Caco-2 (cell line): ENCODE measurements at regions not wholly inside any gene's neighbourhood (a gene's known extent, or its start where the extent isn't known, plus 50 kb on each side); places are given as distances from the start of the nearest gene placed in this dataset.

Experiments used
- BruUV-seq: library from RNA; stranded (reverse); fragments of 400-500 nt; replicated peaks from 2 replicates; lab custom pipeline; 2021; lab: Mats Ljungman, UMichigan
- CTCF ChIA-PET: fragments of 300-600 bp; sonication (Branson Sonifier 250); formaldehyde crosslinking; loops from one replicate; lab custom pipeline; 2022; ENCODE audit warnings: antibody characterized with exemption; lab: Charles Lee
- POLR2A ChIA-PET: fragments of 300-600 bp; sonication (Branson Sonifier 250); formaldehyde crosslinking; loops from one replicate; lab custom pipeline; 2022; ENCODE audit warnings: antibody characterized with exemption; lab: Charles Lee
- DNase-seq, 2 experiments: peaks; one replicate each; pipeline versions ENCODE4 v3.0.0 to v3.0.0-alpha.2; 2020 to 2022
- H3K27me3 ChIP-seq: replicated peaks from 2 replicates; pipeline ENCODE4 v1.6.0; 2011; ENCODE audit warnings: low read length; ENCODE audit not compliant: control insufficient read depth, insufficient read depth
- H3K36me3 ChIP-seq: 2 replicates; pipeline ENCODE4 v1.5.1; 2011; ENCODE audit warnings: low read length; ENCODE audit not compliant: control insufficient read depth, insufficient read depth
- H3K4me1 ChIP-seq: fragments of 250-450 bp; sonication (Bioruptor Pico); 2 replicates; pipeline ENCODE4 v1.5.1; 2020; ENCODE audit warnings: mild to moderate bottlenecking
- H3K4me3 ChIP-seq: 2 replicates; pipeline ENCODE4 v1.5.1; 2011; ENCODE audit warnings: low read depth, mild to moderate bottlenecking, control low read depth, low read length
- H3K9me3 ChIP-seq: fragments of 250-450 bp; sonication (Bioruptor Pico); 2 replicates; pipeline ENCODE4 v1.5.1; 2020; ENCODE audit warnings: mild to moderate bottlenecking, moderate library complexity
- H3K27ac Mint-ChIP-seq: one replicate; pipeline ENCODE4 v1.8.0; 2022; ENCODE audit warnings: mixed read lengths; ENCODE audit not compliant: unreplicated experiment
- H3K27me3 Mint-ChIP-seq: one replicate; pipeline ENCODE4 v1.8.0; 2022; ENCODE audit warnings: mixed read lengths; ENCODE audit not compliant: insufficient read depth, unreplicated experiment
- H3K36me3 Mint-ChIP-seq: one replicate; pipeline ENCODE4 v1.8.0; 2022; ENCODE audit warnings: mild to moderate bottlenecking, mixed read lengths; ENCODE audit not compliant: insufficient read depth, unreplicated experiment
- H3K4me1 Mint-ChIP-seq: one replicate; pipeline ENCODE4 v1.8.0; 2022; ENCODE audit warnings: low read depth, mixed read lengths; ENCODE audit not compliant: unreplicated experiment
- H3K4me3 Mint-ChIP-seq: one replicate; pipeline ENCODE4 v1.8.0; 2022; ENCODE audit warnings: mild to moderate bottlenecking, moderate library complexity, mixed read lengths; ENCODE audit not compliant: unreplicated experiment
- H3K9me3 Mint-ChIP-seq: one replicate; pipeline ENCODE4 v1.8.0; 2022; ENCODE audit warnings: mixed read lengths; ENCODE audit not compliant: unreplicated experiment
- CTCF ChIP-seq, 2 experiments: fragments of 200-600 bp in 1 of 2; IDR thresholded peaks; 1 replicate in 1 of 2; 2 replicates in 1 of 2; pipeline versions ENCODE4 v1.5.1 to v1.8.0; 2011 to 2022; ENCODE audit warnings: antibody characterized with exemption in 1 of 2, control low read depth in 1 of 2, inconsistent platforms in 1 of 2, low read depth in 1 of 2, low read length in 1 of 2, mild to moderate bottlenecking in 1 of 2, moderate library complexity in 1 of 2; ENCODE audit not compliant: insufficient read depth in 1 of 2, severe bottlenecking in 1 of 2, unreplicated experiment in 1 of 2
- intact Hi-C: fragments of 100-400 bp; cut with micrococcal nuclease; formaldehyde crosslinking; loops from one replicate; pipeline ENCODE4 v1.10.0; 2022; ENCODE audit not compliant: unreplicated experiment

DNA sequence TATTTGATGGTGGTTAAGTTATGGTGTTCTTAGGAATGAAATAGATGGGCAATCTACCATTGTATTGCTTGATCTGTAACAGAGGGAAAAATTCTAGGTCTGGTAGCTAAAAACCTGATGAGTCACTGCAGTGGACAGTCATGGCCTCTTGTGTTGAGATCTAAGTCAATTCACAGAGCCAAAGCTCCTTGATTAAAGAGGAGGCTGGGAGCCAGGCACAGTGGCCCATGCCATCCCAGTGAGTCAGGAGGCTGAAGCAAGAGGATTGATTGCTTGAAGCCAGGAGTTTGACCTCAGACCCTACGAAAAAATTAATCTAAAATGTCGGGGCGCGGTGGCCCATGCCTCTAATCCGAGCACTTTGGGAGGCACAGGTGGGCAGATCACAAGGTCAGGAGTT lies 67.1 kb upstream of the KPNA3 start:
- Mint-ChIP-seq H3K27ac (peak overlapping the region; percentile 94), H3K36me3 (peaks cover 44% of the 10 kb centered on the region), H3K9me3 (peaks cover 59% of the 10 kb centered on the region), H3K27me3 (no peaks in the 10 kb centered on the region), H3K4me3 (peak overlapping the region; percentile 55), H3K4me1 (peaks cover 18% of the 10 kb centered on the region)
- H3K9me3 ChIP-seq: peaks cover 53% of the 10 kb centered on the region
- ChIA-PET CTCF (interaction anchor here (0.6 to 1.0 kb wide), 2 partner anchors 13 to 77 kb away, joined by 3 to 7 read pairs; partner anchors contain the start of gene SPRYD7), POLR2A (no interaction called here)
- H3K4me1 ChIP-seq: peaks cover 27% of the 10 kb centered on the region
- TF ChIP-seq CTCF (IDR thresholded peaks at IDR 0.05; ENCODE audit: insufficient read depth in 1 of 2, low read depth in 1 of 2, low read length in 1 of 2, severe bottlenecking in 1 of 2, unreplicated experiment in 1 of 2): no peak
- no peaks in the 10 kb centered on the region for H3K36me3 ChIP-seq
- H3K27me3 ChIP-seq: no peaks in the 10 kb centered on the region
- H3K4me3 ChIP-seq: no peak overlapping the region
- BruUV-seq: no TSS peak
- no peak for DNase-seq
- intact Hi-C loops: no loop called here

DNA sequence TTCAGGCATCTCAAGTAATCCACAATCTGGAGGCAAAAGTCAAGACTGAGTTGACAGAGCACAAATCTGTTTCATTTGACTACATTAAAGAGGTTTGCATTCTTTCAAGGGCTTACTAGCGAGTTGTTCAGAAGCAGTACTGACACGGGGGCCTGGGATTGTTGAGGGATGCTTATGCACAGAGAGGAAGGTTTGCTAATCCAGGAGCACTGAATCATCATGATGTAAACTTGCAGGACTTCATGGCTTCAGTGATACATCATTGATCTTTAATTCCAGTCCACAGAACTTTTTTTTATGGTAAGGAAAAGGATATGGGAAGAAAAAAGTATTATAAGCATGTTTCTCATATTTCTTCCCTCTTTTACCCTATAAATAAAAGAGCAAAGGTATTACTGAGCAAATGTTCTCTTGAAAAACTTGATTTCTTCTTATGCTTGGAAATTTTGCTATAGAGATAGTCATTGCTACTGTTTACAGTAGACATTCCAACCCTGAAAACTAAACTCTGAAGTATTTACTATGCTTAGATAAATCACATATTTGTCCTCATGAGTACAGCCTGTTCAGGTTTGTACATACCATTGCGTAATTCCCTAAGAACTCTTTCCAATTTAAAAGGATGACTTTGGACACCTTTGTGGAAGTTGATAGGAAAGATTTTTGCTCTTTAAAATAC lies 65.8 kb upstream of the KPNA3 start:
- H3K9me3 Mint-ChIP-seq: peaks cover 59% of the 10 kb centered on the region
- Histone ChIP-seq H3K9me3 (peaks cover 59% of the 10 kb centered on the region), H3K4me1 (peaks cover 27% of the 10 kb centered on the region), H3K27me3 (no peaks in the 10 kb centered on the region), H3K4me3 (no peak overlapping the region), H3K36me3 (no peaks in the 10 kb centered on the region)
- peaks cover 44% of the 10 kb centered on the region for H3K36me3 Mint-ChIP-seq
- intact Hi-C loops: loop anchor here (1.0 kb wide), 1 partner anchor 78 kb away; the partner anchor contains the start of gene SPRYD7
- peak overlapping the region; percentile 94 for H3K27ac Mint-ChIP-seq
- H3K4me3 Mint-ChIP-seq: peak overlapping the region; percentile 55
- ChIA-PET CTCF (interaction anchor here (0.6 to 1.9 kb wide), 2 partner anchors 78 to 298 kb away, joined by 3 to 6 read pairs; partner anchors contain the start of gene SPRYD7), POLR2A (no interaction called here)
- no peak for TF ChIP-seq CTCF (IDR thresholded peaks at IDR 0.05; ENCODE audit: insufficient read depth in 1 of 2, low read depth in 1 of 2, low read length in 1 of 2, severe bottlenecking in 1 of 2, unreplicated experiment in 1 of 2)
- H3K4me1 Mint-ChIP-seq: peaks cover 18% of the 10 kb centered on the region
- DNase-seq: peak; percentile 75 to 86
- no TSS peak for BruUV-seq
- no peaks in the 10 kb centered on the region for H3K27me3 Mint-ChIP-seq

- no peaks in the 10 kb centered on the region for H3K27me3 Mint-ChIP-seq
- POLR2A ChIA-PET: no interaction called here
- intact Hi-C loops: no loop called here
- H3K36me3 Mint-ChIP-seq: peaks cover 39% of the 10 kb centered on the region
- Histone ChIP-seq H3K36me3 (no peaks in the 10 kb centered on the region), H3K4me3 (no peak overlapping the region), H3K9me3 (peaks cover 63% of the 10 kb centered on the region), H3K4me1 (peaks cover 30% of the 10 kb centered on the region), H3K27me3 (no peaks in the 10 kb centered on the region)
- no peak overlapping the region for H3K4me3 Mint-ChIP-seq
- H3K9me3 Mint-ChIP-seq: peaks cover 49% of the 10 kb centered on the region
- peaks cover 18% of the 10 kb centered on the region for H3K4me1 Mint-ChIP-seq
- no TSS peak for BruUV-seq
- no peak for TF ChIP-seq CTCF (IDR thresholded peaks at IDR 0.05; ENCODE audit: insufficient read depth in 1 of 2, low read depth in 1 of 2, low read length in 1 of 2, severe bottlenecking in 1 of 2, unreplicated experiment in 1 of 2)
- DNase-seq: no peak
- CTCF ChIA-PET: no interaction called here
- H3K27ac Mint-ChIP-seq: no peak overlapping the region
These were observed 63.4 kb upstream of the KPNA3 start for GRCh38 chr13:49855930-49856329.
